ENCODE measurements at regions not wholly inside any gene's neighbourhood (a gene's known extent, or its start where the extent isn't known, plus 50 kb on each side); places are given as distances from the start of the nearest gene placed in this dataset.

DNA sequence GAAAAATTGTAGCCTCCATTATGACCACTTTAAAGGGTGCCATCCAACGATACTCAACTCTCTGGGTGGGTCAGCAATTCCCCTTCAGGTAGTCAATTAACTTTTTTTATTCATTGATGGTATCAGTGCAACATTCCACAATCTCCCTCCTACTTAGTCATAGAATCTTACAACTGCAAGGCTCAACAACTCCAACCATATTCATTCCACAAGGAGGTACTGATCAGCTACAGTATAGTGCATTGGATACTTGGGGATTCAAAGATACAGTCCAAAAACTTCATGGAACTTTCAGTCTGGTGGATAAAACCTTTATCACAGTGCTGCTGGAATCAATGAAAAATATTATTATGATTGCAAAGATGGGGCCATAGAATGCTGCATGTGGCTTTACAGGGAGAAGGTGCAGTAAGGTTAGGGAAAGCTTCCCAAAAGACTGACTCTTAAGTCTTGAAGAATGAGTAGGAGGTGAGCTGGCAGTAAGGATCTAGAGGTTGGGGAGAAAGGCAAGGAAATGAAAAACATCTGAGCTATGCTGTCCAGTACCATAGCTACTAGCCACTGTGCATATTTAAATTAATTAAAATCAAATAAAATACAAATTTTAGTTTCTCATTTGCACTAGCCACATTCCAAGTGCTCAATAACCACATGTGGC, 314.7 kb upstream of the PRDM1 start:
- CTCF ChIA-PET, result interaction anchor here (1.2 kb wide), 1 partner anchor 36 kb away, joined by 3 read pairs; no protein-coding TSS in a partner anchor
- H3K4me1 Mint-ChIP-seq (ENCODE audit: low read depth), result no peaks in the 10 kb centered on the region
- ATAC-seq, result no peak
- POLR2A ChIA-PET, result no interaction called here
- H3K27me3 Mint-ChIP-seq (ENCODE audit: low read depth), result peaks cover 2% of the 10 kb centered on the region
- H3K9me3 Mint-ChIP-seq (ENCODE audit: insufficient read depth), result peaks cover 13% of the 10 kb centered on the region
- no peaks in the 10 kb centered on the region for H3K36me3 Mint-ChIP-seq (ENCODE audit: low read depth)
- H3K27ac Mint-ChIP-seq, result no peak overlapping the region
- no peak for DNase-seq
- H3K4me3 Mint-ChIP-seq, result no peak overlapping the region

DNA sequence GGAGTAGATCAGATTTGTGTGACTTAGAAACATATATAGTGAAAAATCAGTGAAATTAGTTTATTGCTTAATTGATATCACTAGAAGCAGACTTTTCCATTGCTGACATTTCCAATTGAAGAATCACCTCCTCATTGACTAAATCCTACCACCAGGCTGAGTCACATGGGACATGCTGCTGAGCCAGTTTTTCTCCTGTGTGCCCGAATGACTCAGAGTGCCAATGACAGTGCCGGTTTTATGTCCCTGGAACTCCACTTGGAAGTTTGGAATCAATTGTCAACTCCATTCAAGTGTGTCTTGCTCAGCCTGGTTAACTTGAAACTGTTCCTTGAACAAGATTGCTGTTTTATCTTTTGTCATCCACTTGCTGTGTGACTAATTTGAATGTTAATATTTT, 316.1 kb upstream of the PRDM1 start:
- no peak overlapping the region for H3K27ac Mint-ChIP-seq
- peaks cover 4% of the 10 kb centered on the region for H3K9me3 Mint-ChIP-seq (ENCODE audit: insufficient read depth)
- DNase-seq, result no peak
- ATAC-seq, result no peak
- ChIA-PET POLR2A (no interaction called here), CTCF (no interaction called here)
- H3K36me3 Mint-ChIP-seq (ENCODE audit: low read depth), result no peaks in the 10 kb centered on the region
- H3K27me3 Mint-ChIP-seq (ENCODE audit: low read depth), result peaks cover 9% of the 10 kb centered on the region
- H3K4me3 Mint-ChIP-seq, result no peak overlapping the region
- no peaks in the 10 kb centered on the region for H3K4me1 Mint-ChIP-seq (ENCODE audit: low read depth)

DNA sequence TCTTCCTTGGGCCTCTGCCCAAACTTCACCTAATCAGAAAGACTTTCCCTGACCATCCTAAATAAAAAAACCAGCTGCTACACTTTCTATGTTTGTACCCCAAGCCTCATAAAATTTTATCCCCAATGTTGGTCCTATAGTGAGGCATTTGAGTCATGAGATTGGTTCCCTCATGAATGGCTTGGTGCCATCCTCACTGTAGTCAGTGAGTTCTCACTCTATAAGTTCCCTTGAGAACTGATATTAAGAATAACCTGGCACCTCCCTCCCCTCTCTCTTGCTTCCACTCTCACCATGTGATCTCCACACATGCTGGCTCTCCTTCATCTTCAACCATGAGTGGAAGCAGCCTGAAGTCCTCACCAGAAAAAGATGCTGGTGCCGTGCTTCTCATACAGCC, 316.9 kb upstream of the PRDM1 start:
- H3K9me3 Mint-ChIP-seq (ENCODE audit: insufficient read depth), result no peaks in the 10 kb centered on the region
- no peaks in the 10 kb centered on the region for H3K4me1 Mint-ChIP-seq (ENCODE audit: low read depth)
- no peaks in the 10 kb centered on the region for H3K36me3 Mint-ChIP-seq (ENCODE audit: low read depth)
- H3K27ac Mint-ChIP-seq, result no peak overlapping the region
- ChIA-PET CTCF (no interaction called here), POLR2A (no interaction called here)
- peaks cover 12% of the 10 kb centered on the region for H3K27me3 Mint-ChIP-seq (ENCODE audit: low read depth)
- no peak for ATAC-seq
- H3K4me3 Mint-ChIP-seq, result no peak overlapping the region
- no peak for DNase-seq

DNA sequence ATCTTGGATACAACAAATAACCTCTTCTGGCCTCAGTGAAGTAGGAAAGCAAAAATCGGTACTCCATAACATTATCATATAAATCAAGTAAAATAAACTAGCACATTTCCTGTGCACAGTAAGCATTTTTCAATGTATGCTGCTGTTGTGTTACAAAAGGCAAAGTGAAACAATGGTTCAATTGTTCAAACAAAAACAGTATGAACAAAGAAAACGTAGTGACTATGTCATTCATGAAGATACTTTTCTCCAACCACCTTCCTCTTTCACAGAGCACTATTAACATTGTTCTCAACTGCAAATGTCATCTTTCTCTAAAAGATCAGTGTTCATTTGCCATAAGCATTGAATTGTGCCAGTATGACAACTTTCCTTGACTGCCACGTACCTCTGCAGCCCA, 318.6 kb upstream of the PRDM1 start:
- Mint-ChIP-seq H3K9me3 (ENCODE audit: insufficient read depth) (no peaks in the 10 kb centered on the region), H3K4me3 (no peak overlapping the region), H3K4me1 (ENCODE audit: low read depth) (no peaks in the 10 kb centered on the region), H3K27me3 (ENCODE audit: low read depth) (peaks cover 18% of the 10 kb centered on the region), H3K27ac (no peak overlapping the region), H3K36me3 (ENCODE audit: low read depth) (no peaks in the 10 kb centered on the region)
- POLR2A ChIA-PET, result no interaction called here
- DNase-seq, result no peak
- no peak for ATAC-seq
- CTCF ChIA-PET, result no interaction called here

DNA sequence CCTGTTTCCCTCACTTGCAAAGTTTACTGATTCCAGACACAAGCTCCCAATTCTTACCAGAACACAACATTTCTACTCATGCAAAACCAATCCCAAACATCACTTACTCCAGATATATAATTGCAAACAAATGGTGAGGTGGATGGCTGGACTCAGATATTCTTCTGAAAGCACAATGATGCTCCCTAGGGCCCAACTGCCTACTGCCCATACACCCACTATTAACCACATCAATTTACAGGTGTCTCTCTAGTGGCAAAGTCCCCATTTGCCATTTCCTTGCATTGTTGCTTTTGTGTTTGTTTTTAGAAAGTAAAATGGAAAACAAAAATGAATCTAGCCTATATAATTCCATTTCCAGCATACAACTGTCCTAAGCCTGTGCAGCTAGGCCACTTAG, 320.9 kb upstream of the PRDM1 start:
- H3K27ac Mint-ChIP-seq, result no peak overlapping the region
- H3K27me3 Mint-ChIP-seq (ENCODE audit: low read depth), result peaks cover 20% of the 10 kb centered on the region
- CTCF ChIA-PET, result interaction anchor here (1.3 kb wide), 1 partner anchor 9 kb away, joined by 3 read pairs; no protein-coding TSS in a partner anchor
- no peaks in the 10 kb centered on the region for H3K9me3 Mint-ChIP-seq (ENCODE audit: insufficient read depth)
- no peak for ATAC-seq
- H3K36me3 Mint-ChIP-seq (ENCODE audit: low read depth), result no peaks in the 10 kb centered on the region
- POLR2A ChIA-PET, result no interaction called here
- no peak overlapping the region for H3K4me3 Mint-ChIP-seq
- DNase-seq, result no peak
- no peaks in the 10 kb centered on the region for H3K4me1 Mint-ChIP-seq (ENCODE audit: low read depth)

DNA sequence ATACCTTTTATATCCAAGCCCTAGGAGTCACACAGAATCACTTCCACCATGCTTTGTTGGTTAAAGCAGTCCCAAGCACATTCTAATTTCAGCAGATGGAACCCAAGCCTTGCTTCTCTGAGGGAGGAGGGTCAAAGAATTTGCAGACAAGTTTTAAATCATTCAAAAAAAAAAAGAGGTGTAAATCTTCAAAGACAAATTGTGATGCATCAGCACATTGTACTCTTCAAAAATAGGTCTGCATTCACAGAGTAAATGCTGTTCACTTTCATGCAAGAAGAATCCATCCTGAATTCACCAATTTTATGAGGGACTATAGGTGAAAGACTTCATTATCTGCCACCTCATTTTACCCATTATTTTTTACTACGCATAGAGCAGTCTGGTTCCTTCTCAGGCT, 321.8 kb upstream of the PRDM1 start:
- DNase-seq (no peak), ATAC-seq (no peak)
- Mint-ChIP-seq H3K4me3 (no peak overlapping the region), H3K36me3 (ENCODE audit: low read depth) (no peaks in the 10 kb centered on the region), H3K27ac (no peak overlapping the region), H3K4me1 (ENCODE audit: low read depth) (no peaks in the 10 kb centered on the region), H3K27me3 (ENCODE audit: low read depth) (peaks cover 20% of the 10 kb centered on the region), H3K9me3 (ENCODE audit: insufficient read depth) (no peaks in the 10 kb centered on the region)
- ChIA-PET POLR2A (no interaction called here), CTCF (interaction anchor here (1.3 kb wide), 1 partner anchor 10 kb away, joined by 3 read pairs; no protein-coding TSS in a partner anchor)

DNA sequence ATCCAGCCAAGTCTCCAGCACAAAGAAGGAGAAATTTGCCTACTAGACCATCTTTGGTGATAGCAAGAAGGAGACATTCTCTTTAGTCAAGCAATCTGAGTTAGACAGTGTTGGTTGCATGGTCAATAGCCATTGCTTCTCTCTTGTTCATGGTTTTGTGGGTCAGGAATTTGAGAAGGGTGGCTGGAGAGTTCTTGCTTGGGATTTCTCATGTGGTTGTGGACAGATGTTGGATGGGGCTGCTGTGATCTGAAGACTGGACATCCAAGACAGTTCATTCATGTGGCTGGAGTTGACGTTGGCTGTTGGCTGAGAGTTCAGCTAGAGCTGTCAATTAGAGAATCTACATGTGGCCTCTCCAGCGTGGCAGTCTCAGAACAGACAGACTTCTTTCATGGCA, 322.3 kb upstream of the PRDM1 start:
- Mint-ChIP-seq H3K4me1 (ENCODE audit: low read depth) (no peaks in the 10 kb centered on the region), H3K27ac (no peak overlapping the region), H3K36me3 (ENCODE audit: low read depth) (no peaks in the 10 kb centered on the region), H3K27me3 (ENCODE audit: low read depth) (peaks cover 20% of the 10 kb centered on the region), H3K4me3 (no peak overlapping the region), H3K9me3 (ENCODE audit: insufficient read depth) (no peaks in the 10 kb centered on the region)
- ATAC-seq (no peak), DNase-seq (no peak)
- ChIA-PET CTCF (interaction anchor here (1.3 kb wide), 1 partner anchor 10 kb away, joined by 3 read pairs; no protein-coding TSS in a partner anchor), POLR2A (no interaction called here)

DNA sequence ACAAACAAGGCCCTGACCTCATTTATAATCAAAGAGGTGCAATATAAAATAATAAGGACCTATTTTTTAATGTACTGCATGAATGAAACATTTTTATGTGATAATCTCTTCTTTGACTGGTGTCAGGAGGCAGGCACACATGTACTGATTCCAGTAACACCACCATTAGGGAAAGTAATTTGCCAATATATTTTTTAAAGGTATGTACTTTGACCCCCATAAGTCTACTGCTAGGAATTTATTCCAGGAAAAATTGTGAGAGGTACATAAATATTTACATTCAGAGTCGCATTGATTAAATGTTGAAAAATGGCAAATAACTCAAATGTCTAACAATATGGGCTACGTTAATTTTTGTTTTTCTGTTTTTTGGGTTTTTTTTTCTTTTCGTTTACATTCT, 325.4 kb upstream of the PRDM1 start:
- DNase-seq (no peak), ATAC-seq (no peak)
- peaks cover 3% of the 10 kb centered on the region for H3K36me3 Mint-ChIP-seq (ENCODE audit: low read depth)
- H3K4me3 Mint-ChIP-seq, result no peak overlapping the region
- ChIA-PET POLR2A (no interaction called here), CTCF (no interaction called here)
- H3K27me3 Mint-ChIP-seq (ENCODE audit: low read depth), result peaks cover 17% of the 10 kb centered on the region
- peaks cover 17% of the 10 kb centered on the region for H3K4me1 Mint-ChIP-seq (ENCODE audit: low read depth)
- no peaks in the 10 kb centered on the region for H3K9me3 Mint-ChIP-seq (ENCODE audit: insufficient read depth)
- H3K27ac Mint-ChIP-seq, result no peak overlapping the region

DNA sequence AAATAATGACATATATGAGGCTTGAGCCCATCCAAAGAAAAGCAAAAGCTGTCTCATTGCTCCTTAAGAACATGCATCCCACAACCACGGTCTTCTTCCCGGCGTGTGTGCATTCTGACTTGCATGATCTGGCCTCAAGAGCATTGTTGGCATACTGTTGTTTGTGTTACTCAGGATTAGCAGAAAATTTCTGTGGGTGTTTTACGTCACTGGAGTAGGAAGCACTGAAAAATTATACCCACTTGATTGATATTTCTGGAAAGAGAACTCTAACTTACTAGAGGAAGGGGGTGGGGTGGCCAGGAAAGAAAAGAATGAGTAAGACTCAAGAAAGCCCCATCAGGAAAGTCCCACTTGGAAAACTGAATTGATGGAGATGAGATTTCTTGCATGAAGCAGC, 326.2 kb upstream of the PRDM1 start:
- H3K9me3 Mint-ChIP-seq (ENCODE audit: insufficient read depth), result no peaks in the 10 kb centered on the region
- peaks cover 3% of the 10 kb centered on the region for H3K36me3 Mint-ChIP-seq (ENCODE audit: low read depth)
- ATAC-seq (no peak), DNase-seq (no peak)
- ChIA-PET POLR2A (no interaction called here), CTCF (interaction anchor here (1.3 kb wide), 1 partner anchor 15 kb away, joined by 4 read pairs; no protein-coding TSS in a partner anchor)
- H3K4me3 Mint-ChIP-seq, result no peak overlapping the region
- peaks cover 17% of the 10 kb centered on the region for H3K4me1 Mint-ChIP-seq (ENCODE audit: low read depth)
- peaks cover 11% of the 10 kb centered on the region for H3K27me3 Mint-ChIP-seq (ENCODE audit: low read depth)
- no peak overlapping the region for H3K27ac Mint-ChIP-seq

DNA sequence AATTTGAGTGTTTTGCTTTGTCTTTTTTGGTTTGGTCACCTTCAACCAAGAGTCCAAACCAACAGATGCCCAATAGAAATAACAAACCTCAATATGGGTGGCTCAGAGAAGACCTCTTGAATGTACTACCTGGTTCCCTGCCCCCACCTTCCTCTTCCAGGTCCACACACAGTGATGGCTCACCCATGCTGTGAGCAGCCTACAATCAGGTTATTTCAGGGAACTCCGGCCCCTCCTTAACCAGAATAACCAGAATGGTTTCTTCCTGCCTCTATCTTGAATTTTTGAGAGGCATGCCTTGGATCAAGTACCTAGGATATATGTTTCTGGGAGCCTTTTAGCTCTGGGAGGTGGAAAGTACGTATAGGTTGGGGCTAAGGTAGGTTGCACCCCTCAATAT, 327.1 kb upstream of the PRDM1 start:
- no peak overlapping the region for H3K27ac Mint-ChIP-seq
- H3K36me3 Mint-ChIP-seq (ENCODE audit: low read depth), result peaks cover 3% of the 10 kb centered on the region
- DNase-seq (no peak), ATAC-seq (no peak)
- POLR2A ChIA-PET, result no interaction called here
- peaks cover 17% of the 10 kb centered on the region for H3K4me1 Mint-ChIP-seq (ENCODE audit: low read depth)
- CTCF ChIA-PET, result interaction anchor here (1.3 kb wide), 1 partner anchor 15 kb away, joined by 4 read pairs; no protein-coding TSS in a partner anchor
- H3K9me3 Mint-ChIP-seq (ENCODE audit: insufficient read depth), result no peaks in the 10 kb centered on the region
- H3K27me3 Mint-ChIP-seq (ENCODE audit: low read depth), result peaks cover 6% of the 10 kb centered on the region
- H3K4me3 Mint-ChIP-seq, result no peak overlapping the region

DNA sequence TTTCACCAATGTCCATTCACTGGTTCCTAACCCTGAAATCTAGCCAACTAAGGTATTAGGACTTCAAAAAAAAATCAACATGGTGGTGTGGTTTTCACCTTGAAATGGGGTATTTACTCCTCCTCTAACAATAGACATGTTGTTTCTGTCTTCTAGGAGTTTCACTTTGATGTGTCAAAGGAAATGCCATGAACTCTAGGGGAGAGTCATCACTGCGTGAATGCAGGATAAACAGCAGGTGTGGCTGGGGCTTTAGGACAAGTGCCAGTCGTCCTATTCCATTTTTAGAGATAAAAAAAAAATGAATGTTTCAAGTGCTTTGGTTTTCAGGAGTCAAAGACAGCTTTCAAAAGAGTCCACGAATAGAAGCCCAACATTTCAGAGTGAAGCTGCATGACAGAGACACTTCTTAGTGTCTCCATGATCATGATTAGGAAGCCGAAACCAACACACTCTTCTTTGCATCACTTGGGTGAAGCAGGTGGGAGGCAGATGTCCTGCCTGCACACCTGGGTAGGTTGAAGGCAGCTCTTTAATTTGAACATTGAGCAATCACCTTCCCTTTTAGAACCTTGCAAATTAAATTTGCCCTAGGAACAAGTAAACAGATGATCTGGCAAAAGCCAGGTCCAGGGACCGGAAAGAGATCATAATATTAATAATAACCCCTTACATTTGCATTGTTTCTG, 328.5 kb upstream of the PRDM1 start:
- Mint-ChIP-seq H3K4me3 (no peak overlapping the region), H3K4me1 (ENCODE audit: low read depth) (peaks cover 17% of the 10 kb centered on the region), H3K27ac (no peak overlapping the region), H3K36me3 (ENCODE audit: low read depth) (peaks cover 3% of the 10 kb centered on the region), H3K27me3 (ENCODE audit: low read depth) (peaks cover 4% of the 10 kb centered on the region), H3K9me3 (ENCODE audit: insufficient read depth) (no peaks in the 10 kb centered on the region)
- POLR2A ChIA-PET, result no interaction called here
- ATAC-seq (peak; percentile 76), DNase-seq (no peak)
- CTCF ChIA-PET, result no interaction called here

DNA sequence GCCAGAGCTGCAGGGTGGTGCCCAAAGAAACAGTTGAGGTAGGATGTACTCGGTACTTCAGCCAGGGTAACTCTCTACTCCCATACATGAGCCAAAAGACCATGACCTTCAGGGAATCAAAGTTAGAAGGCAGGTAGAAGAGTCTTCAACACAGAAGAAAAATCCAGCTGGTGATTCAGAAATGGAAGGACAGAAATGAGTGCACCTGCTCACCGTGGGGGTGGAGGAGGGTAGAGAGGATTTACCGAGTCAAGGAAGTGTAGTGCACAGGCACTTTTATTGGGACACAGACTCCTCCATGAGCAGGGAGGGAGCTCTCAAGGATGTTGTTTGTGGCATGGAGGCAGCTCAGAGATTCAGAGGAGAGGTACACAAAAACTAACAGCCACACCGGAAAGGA, 330.3 kb upstream of the PRDM1 start:
- H3K27ac Mint-ChIP-seq, result no peak overlapping the region

More for the DNA sequence above, 330.3 kb upstream of the PRDM1 start:
- Mint-ChIP-seq H3K4me1 (ENCODE audit: low read depth) (peaks cover 17% of the 10 kb centered on the region), H3K27me3 (ENCODE audit: low read depth) (no peaks in the 10 kb centered on the region), H3K36me3 (ENCODE audit: low read depth) (peaks cover 6% of the 10 kb centered on the region), H3K4me3 (no peak overlapping the region), H3K9me3 (ENCODE audit: insufficient read depth) (no peaks in the 10 kb centered on the region)
- POLR2A ChIA-PET, result no interaction called here
- CTCF ChIA-PET, result no interaction called here
- no peak for ATAC-seq
- no peak for DNase-seq

Data from activated CD8-positive, alpha-beta T cell treated with anti-CD3 and anti-CD28 coated beads, Interleukin-2, amount 10 ng/mL, durations not matched to agents 7 days and 5 days (primary cell).